GM23338 (cell line): ENCODE measurements at regions not wholly inside any gene's neighbourhood (a gene's known extent, or its start where the extent isn't known, plus 50 kb on each side); places are given as distances from the start of the nearest gene placed in this dataset.

Experiments
- CTCF ChIP-seq, 2 experiments: fragments of 200-600 bp in 1 of 2; sonication (generic) in 1 of 2; conservative IDR thresholded peaks; 2 replicates each; pipeline versions ENCODE4 v1.5.1 to v1.6.1; 2016 to 2017; ENCODE audit warnings: antibody characterized with exemption in 2 of 2, low read depth in 2 of 2, mild to moderate bottlenecking in 2 of 2, moderate library complexity in 1 of 2
- EZH2 ChIP-seq: fragments of 200-600 bp; sonication (generic); IDR thresholded peaks from one replicate; pipeline ENCODE4 v1.8.0; 2017; ENCODE audit warnings: antibody characterized with exemption, mild to moderate bottlenecking, low read depth; ENCODE audit not compliant: unreplicated experiment
- POLR2AphosphoS5 ChIP-seq: IDR thresholded peaks from 2 replicates; pipeline ENCODE4 v1.6.1; 2016; ENCODE audit warnings: antibody characterized with exemption, low read depth
- TF ChIP-seq, protein P1 (sequence below): IDR thresholded peaks from one replicate; pipeline ENCODE4 v1.6.1; 2018; ENCODE audit warnings: antibody characterized with exemption; ENCODE audit not compliant: unreplicated experiment

GRCh38 chr6:2507016-2507415 lies 243.7 kb downstream of the MYLK4 start:
- TF ChIP-seq, protein P1, sequence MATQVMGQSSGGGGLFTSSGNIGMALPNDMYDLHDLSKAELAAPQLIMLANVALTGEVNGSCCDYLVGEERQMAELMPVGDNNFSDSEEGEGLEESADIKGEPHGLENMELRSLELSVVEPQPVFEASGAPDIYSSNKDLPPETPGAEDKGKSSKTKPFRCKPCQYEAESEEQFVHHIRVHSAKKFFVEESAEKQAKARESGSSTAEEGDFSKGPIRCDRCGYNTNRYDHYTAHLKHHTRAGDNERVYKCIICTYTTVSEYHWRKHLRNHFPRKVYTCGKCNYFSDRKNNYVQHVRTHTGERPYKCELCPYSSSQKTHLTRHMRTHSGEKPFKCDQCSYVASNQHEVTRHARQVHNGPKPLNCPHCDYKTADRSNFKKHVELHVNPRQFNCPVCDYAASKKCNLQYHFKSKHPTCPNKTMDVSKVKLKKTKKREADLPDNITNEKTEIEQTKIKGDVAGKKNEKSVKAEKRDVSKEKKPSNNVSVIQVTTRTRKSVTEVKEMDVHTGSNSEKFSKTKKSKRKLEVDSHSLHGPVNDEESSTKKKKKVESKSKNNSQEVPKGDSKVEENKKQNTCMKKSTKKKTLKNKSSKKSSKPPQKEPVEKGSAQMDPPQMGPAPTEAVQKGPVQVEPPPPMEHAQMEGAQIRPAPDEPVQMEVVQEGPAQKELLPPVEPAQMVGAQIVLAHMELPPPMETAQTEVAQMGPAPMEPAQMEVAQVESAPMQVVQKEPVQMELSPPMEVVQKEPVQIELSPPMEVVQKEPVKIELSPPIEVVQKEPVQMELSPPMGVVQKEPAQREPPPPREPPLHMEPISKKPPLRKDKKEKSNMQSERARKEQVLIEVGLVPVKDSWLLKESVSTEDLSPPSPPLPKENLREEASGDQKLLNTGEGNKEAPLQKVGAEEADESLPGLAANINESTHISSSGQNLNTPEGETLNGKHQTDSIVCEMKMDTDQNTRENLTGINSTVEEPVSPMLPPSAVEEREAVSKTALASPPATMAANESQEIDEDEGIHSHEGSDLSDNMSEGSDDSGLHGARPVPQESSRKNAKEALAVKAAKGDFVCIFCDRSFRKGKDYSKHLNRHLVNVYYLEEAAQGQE, result no peak
- no peak for TF ChIP-seq CTCF (conservative IDR thresholded peaks at IDR 0.05; ENCODE audit: low read depth in 2 of 2)
- TF ChIP-seq EZH2, result no peak
- no peak for TF ChIP-seq POLR2AphosphoS5
